H1 (cell line): ENCODE measurements at regions not wholly inside any gene's neighbourhood (a gene's known extent, or its start where the extent isn't known, plus 50 kb on each side); places are given as distances from the start of the nearest gene placed in this dataset.

Source experiments
- CREB1 ChIP-seq: IDR thresholded peaks from 2 replicates; pipeline ENCODE4 v1.6.1; 2012; ENCODE audit warnings: inconsistent platforms
- FOSL1 ChIP-seq: IDR thresholded peaks from 2 replicates; pipeline ENCODE4 v1.6.1; 2011; ENCODE audit warnings: mild to moderate bottlenecking, low read depth, low read length, moderate library complexity; ENCODE audit not compliant: insufficient read depth
- GTF2F1 ChIP-seq: IDR thresholded peaks from 2 replicates; pipeline ENCODE4 v1.6.1; 2012; ENCODE audit warnings: low read depth, low read length, improper control_type of control experiment, borderline replicate concordance
- KDM1A ChIP-seq: fragments of 200-600, 300-600 bp; sonication (generic); IDR thresholded peaks from 2 replicates; pipeline ENCODE4 v1.7.1; 2016; ENCODE audit warnings: mild to moderate bottlenecking, low read length, borderline replicate concordance
- MAFK ChIP-seq: IDR thresholded peaks from 2 replicates; pipeline ENCODE4 v1.6.1; 2012; ENCODE audit warnings: low read depth, mild to moderate bottlenecking, improper control_type of control experiment, low read length
- NANOG ChIP-seq: IDR thresholded peaks from 2 replicates; pipeline ENCODE4 v1.6.1; 2011; ENCODE audit warnings: low read length, low read depth, mild to moderate bottlenecking, inconsistent platforms; ENCODE audit not compliant: insufficient read depth, poor library complexity, severe bottlenecking
- POLR2AphosphoS5 ChIP-seq: IDR thresholded peaks from 2 replicates; pipeline ENCODE4 v1.6.1; 2011; ENCODE audit warnings: low read depth, low read length
- SP1 ChIP-seq: IDR thresholded peaks from 2 replicates; pipeline ENCODE4 v1.6.1; 2011; ENCODE audit warnings: low read depth, low read length
- TF ChIP-seq, protein P1 (sequence below): fragments of 300-600 bp; sonication (generic); IDR thresholded peaks from 2 replicates; pipeline ENCODE4 v1.7.1; 2012; ENCODE audit warnings: low read length, moderate library complexity, mild to moderate bottlenecking, inconsistent platforms; ENCODE audit not compliant: insufficient replicate concordance

DNA sequence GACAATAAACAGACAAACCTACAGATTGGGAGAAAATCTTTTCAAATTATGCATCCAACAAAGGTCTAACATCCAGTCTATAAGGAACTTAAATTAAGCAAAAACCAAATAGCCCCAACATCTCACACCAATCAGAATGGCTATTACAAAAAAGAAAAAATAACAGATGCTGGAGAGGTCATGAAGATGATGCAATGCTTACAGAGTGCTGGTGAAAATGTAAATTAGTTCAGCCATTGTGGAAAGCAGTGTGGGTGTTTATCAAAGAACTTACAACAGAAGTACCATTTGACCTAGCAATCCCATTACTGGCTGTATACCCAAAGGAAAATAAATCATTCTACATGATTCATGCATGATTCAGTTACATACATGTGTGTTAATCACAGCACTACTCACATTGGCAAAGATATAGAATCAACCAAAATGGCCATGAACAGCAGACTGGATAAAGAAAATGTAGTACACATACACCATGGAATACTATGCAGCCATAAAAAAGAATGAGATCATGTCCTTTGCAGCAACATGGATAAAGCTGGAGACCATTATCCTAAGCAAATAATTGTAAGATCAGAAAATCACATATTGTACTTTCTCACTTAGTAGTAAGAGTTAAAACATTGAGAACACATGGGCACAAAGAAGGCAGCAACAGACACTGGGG lies 223.9 kb upstream of the WSB1 start (continued):
- TF ChIP-seq, protein P1, sequence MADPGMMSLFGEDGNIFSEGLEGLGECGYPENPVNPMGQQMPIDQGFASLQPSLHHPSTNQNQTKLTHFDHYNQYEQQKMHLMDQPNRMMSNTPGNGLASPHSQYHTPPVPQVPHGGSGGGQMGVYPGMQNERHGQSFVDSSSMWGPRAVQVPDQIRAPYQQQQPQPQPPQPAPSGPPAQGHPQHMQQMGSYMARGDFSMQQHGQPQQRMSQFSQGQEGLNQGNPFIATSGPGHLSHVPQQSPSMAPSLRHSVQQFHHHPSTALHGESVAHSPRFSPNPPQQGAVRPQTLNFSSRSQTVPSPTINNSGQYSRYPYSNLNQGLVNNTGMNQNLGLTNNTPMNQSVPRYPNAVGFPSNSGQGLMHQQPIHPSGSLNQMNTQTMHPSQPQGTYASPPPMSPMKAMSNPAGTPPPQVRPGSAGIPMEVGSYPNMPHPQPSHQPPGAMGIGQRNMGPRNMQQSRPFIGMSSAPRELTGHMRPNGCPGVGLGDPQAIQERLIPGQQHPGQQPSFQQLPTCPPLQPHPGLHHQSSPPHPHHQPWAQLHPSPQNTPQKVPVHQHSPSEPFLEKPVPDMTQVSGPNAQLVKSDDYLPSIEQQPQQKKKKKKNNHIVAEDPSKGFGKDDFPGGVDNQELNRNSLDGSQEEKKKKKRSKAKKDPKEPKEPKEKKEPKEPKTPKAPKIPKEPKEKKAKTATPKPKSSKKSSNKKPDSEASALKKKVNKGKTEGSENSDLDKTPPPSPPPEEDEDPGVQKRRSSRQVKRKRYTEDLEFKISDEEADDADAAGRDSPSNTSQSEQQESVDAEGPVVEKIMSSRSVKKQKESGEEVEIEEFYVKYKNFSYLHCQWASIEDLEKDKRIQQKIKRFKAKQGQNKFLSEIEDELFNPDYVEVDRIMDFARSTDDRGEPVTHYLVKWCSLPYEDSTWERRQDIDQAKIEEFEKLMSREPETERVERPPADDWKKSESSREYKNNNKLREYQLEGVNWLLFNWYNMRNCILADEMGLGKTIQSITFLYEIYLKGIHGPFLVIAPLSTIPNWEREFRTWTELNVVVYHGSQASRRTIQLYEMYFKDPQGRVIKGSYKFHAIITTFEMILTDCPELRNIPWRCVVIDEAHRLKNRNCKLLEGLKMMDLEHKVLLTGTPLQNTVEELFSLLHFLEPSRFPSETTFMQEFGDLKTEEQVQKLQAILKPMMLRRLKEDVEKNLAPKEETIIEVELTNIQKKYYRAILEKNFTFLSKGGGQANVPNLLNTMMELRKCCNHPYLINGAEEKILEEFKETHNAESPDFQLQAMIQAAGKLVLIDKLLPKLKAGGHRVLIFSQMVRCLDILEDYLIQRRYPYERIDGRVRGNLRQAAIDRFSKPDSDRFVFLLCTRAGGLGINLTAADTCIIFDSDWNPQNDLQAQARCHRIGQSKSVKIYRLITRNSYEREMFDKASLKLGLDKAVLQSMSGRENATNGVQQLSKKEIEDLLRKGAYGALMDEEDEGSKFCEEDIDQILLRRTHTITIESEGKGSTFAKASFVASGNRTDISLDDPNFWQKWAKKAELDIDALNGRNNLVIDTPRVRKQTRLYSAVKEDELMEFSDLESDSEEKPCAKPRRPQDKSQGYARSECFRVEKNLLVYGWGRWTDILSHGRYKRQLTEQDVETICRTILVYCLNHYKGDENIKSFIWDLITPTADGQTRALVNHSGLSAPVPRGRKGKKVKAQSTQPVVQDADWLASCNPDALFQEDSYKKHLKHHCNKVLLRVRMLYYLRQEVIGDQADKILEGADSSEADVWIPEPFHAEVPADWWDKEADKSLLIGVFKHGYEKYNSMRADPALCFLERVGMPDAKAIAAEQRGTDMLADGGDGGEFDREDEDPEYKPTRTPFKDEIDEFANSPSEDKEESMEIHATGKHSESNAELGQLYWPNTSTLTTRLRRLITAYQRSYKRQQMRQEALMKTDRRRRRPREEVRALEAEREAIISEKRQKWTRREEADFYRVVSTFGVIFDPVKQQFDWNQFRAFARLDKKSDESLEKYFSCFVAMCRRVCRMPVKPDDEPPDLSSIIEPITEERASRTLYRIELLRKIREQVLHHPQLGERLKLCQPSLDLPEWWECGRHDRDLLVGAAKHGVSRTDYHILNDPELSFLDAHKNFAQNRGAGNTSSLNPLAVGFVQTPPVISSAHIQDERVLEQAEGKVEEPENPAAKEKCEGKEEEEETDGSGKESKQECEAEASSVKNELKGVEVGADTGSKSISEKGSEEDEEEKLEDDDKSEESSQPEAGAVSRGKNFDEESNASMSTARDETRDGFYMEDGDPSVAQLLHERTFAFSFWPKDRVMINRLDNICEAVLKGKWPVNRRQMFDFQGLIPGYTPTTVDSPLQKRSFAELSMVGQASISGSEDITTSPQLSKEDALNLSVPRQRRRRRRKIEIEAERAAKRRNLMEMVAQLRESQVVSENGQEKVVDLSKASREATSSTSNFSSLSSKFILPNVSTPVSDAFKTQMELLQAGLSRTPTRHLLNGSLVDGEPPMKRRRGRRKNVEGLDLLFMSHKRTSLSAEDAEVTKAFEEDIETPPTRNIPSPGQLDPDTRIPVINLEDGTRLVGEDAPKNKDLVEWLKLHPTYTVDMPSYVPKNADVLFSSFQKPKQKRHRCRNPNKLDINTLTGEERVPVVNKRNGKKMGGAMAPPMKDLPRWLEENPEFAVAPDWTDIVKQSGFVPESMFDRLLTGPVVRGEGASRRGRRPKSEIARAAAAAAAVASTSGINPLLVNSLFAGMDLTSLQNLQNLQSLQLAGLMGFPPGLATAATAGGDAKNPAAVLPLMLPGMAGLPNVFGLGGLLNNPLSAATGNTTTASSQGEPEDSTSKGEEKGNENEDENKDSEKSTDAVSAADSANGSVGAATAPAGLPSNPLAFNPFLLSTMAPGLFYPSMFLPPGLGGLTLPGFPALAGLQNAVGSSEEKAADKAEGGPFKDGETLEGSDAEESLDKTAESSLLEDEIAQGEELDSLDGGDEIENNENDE = no peak
- TF ChIP-seq KDM1A (no peak), NANOG (no peak), GTF2F1 (no peak), CREB1 (no peak), FOSL1 (no peak), SP1 (no peak), MAFK (no peak), POLR2AphosphoS5 (no peak)
